ENCODE measurements at regions not wholly inside any gene's neighbourhood (a gene's known extent, or its start where the extent isn't known, plus 50 kb on each side); places are given as distances from the start of the nearest gene placed in this dataset.
"Not testable (repeated sequence)": the region's sequence is repeated elsewhere in the genome, so short reads cannot be mapped to it uniquely, and the experiment has no call there.

- DNase-seq = no peak
Observed at GRCh38 chr13:83201506-83201905, 680.8 kb downstream of the SLITRK1 start.

DNA sequence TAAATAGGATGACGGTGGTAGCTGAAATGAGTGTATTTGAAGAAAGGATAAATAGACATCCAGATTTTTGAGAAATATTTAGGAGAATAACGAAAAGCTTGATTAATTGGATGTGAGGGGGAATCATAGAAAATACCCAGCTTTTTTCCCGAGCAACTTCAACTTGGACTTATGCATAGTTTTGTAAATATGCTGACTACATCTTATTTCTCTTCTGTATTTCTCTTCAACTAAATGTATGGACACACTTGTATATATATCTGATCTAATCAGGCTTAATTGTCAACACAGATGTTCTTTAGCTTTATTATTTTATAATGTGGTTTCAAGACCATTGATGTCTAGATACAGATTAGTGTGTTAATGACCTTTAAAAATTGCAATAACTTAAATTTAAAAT lies 685.0 kb downstream of the SLITRK1 start:
- no peak for DNase-seq

- DNase-seq = no peak
Observed at GRCh38 chr13:83190020-83190419, 692.3 kb downstream of the SLITRK1 start.

GRCh38 chr13:83184819-83185218 lies 697.5 kb downstream of the SLITRK1 start:
- no peak for DNase-seq

GRCh38 chr13:83184150-83184475 lies 698.2 kb downstream of the SLITRK1 start:
- DNase-seq = no peak

- DNase-seq = no peak
Observed at GRCh38 chr13:83183439-83184149, 698.7 kb downstream of the SLITRK1 start.

DNA sequence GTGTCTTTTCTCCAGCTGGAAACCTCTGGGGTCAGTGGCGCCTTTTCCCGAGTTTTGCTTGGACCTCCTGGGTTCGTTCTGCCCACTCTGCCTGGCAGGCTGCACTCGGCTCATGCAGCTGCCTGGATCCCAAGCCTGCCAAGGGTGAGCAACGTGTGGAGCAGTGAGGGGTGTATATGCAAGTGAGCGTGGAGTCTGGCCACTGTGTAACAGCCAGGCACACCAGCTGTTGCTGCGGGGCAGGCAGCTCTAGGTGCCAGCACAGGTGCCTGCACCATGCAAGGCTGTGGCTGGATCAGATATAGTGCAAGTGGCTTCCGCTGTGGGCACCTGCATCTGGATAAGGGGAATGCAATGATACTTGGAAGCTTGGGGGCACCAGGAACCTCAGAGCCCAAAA lies 699.4 kb downstream of the SLITRK1 start:
- DNase-seq = no peak

- DNase-seq = no peak
Observed at GRCh38 chr13:83178008-83178407, 704.3 kb downstream of the SLITRK1 start.

GRCh38 chr13:83168590-83168989 lies 713.7 kb downstream of the SLITRK1 start:
- no peak for DNase-seq

DNA sequence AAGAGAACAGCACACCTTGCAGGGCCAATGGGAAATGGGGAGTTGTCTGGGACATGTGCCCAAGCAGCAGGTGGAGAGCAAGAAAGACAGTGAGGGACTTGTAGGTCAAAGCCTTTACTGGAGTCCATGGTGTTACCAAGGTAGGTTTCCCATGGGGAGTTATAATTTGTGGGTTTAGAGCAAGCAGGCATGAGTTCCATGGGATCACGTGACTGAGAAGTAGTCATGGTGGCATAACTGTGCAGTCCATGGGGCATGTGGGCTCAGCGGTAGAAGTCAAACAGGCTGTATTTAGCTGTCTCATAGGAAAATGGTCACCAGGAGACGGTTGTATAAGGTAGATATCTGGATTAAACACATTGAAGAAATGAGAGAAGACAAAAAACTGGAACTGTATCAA lies 715.1 kb downstream of the SLITRK1 start:
- no peak for DNase-seq

- DNase-seq = no peak
Observed at GRCh38 chr13:83166550-83166949, 715.7 kb downstream of the SLITRK1 start.

- DNase-seq = no peak
Observed at GRCh38 chr13:83162493-83162892, 719.8 kb downstream of the SLITRK1 start.

GRCh38 chr13:83153848-83154247 lies 728.4 kb downstream of the SLITRK1 start:
- peak; percentile 69 for DNase-seq

DNA sequence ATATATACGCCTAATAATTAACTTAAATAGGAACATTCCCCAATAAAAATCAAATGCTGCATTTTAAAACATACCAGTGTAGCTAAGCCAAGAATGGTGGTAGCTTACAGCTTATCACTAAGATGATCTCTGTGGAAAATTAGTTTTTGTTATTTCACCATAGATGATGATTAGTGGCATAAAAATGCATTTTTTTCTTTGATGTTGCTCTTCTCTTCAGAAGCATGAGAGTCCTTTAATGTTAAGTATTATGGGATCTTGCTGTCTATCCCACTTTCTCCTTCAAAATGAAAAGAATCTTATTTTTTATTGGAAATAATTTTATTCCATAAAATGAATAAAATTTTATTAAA lies 731.0 kb downstream of the SLITRK1 start:
- DNase-seq = no peak

DNA sequence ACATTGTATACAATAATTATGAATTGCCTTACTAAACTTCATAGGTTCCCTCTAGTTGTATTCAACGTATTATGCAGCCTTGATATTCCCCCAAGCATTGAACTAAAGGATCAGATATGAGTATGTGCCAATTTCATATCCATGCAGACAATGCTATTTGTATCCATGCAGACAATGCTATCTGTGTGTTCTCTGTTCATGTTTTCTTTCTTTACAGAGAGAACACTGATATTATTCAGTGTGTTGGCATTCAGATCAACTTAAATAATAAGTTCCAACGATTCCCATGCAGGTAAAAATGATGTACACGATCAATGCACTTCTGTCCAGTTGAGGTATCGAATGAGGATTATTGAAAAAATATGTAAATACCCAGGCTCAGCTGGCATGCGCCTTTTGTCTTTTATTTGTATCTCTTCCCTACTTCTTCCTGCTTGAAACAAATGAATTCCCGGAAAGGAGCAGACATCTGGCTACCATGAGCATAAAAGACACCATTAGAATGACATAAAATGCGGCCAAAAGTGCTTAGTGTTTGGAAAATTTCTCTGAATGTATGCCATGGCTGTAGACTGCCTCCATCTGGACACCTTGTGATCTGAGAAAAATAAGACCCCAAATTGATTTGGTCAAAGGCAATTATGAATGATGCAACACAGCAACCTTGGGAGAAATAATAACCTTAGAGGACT lies 731.5 kb downstream of the SLITRK1 start:
- DNase-seq = no peak

DNA sequence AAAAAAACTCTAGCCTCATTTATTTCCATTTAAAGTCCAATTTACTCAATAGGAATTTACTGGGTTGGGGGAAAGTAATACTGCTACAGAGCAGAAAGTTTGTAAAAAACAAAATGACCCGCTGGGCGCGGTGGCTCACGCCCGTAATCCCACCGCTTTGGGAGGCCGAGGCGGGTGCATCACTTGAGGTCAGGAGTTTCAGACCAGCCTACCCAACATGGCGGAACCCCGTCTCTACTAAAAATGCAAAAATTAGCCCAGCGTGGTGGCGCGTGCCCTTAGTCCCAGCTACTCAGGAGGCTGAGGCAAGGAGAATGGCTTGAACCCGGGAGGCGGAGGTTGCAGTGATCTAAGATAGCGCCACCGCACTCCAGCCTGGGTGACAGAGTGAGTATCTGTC lies 745.6 kb downstream of the SLITRK1 start:
- DNase-seq = no peak

GRCh38 chr13:83125791-83126190 lies 756.5 kb downstream of the SLITRK1 start:
- no peak for DNase-seq

DNA sequence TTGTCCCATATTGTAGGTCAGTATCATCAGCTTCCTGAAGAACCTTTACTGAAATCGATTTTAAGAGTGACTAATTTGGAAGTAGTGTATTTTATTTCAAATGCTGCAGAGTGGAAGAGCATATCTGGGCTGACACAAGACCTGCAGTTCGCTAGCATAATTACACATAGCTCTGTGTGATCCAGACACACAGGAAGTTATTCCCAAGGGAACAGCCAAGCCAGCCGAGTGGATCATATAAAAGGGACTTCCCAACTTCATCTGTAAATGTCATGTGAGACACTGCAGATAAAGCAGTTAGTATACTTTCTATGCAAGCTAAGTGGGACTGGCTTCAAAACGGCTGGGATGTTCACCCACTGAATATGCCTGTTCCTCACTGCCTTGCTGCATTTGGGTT lies 760.4 kb downstream of the SLITRK1 start:
- no peak for DNase-seq

- DNase-seq = no peak
Observed at GRCh38 chr13:83117046-83117445, 765.2 kb downstream of the SLITRK1 start.

DNA sequence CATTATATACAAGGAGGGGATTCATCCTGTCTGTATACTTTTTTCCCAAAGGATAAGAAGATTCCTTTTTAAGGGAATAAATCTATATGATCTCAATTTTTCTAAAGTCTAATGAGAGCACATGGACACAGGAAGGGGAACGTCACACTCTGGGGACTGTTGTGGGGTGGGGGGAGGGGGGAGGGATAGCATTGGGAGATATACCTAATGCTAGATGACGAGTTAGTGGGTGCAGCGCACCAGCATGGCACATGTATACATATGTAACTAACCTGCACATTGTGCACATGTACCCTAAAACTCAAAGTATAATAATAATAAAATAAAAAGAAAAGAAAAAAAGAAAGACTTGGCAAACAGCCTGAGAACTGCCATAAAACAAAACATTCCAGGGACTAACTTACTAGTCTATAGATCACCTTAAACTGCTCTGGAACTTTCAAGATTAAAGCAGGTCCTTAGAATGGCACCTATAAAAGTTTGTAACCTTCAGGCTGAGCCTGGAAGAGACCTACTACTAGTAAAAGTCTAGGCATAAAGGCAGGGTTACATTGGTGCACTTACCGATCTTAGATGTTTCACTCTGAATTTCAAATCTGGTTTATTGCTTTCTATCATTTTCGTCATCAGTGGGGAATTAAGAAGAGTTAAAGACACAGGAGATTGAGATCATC lies 780.6 kb downstream of the SLITRK1 start:
- not testable (repeated sequence) for DNase-seq

DNA sequence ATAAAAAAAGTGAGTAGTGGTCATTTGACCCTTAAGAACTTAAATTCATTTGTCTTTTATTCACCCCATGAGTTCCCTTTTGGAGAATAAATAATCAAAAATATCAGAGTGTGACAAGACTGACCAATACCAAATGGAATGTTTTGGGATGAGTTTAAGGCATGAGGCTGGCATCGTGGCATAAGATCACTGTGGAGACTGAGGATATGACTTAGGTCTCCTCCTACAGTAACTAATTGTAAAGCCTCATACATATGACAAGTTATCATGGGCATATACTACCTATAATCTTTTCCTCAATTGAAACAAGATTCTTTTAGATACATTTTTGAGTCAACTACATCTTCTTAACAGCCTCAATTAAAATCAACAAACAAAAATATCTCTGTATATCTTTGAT lies 782.0 kb downstream of the SLITRK1 start:
- no peak for DNase-seq

DNA sequence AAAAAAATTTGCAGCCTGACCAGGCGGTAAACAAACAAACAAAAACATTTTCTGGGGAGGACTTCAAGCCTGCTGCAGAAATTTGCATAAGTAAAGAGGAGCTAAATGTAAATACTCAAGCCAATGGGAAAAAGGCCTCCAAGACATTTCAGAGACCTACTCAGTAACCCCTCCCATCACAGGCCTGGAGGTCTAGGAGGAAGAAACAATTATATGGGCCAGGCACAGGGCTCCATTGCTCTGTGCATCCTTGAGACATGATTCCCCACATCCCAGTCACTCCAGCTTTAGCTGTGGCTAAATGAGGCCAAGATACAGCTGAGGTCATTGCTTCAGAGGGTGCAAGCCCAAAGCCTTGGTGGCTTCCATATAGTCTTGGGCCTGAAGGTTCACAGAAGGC lies 793.4 kb downstream of the SLITRK1 start:
- no peak for DNase-seq

DNA sequence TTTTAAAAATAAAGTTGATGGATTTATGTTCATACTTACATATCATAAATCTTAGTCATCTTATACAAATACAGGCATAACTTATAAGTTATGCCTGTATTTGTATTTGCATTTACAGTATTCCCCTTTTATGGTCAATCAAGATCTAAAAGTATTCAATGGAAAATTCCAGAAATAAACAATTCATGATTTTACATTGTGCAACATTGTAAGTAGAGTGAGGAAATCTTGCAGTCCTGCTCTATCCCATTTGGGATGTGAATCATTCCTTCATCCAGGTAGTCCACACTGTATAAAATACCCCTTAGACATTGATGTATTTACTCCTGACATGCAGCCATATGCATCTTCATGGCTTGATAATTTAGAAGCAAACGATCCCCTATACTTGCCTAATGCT lies 795.3 kb downstream of the SLITRK1 start:
- no peak for DNase-seq

DNA sequence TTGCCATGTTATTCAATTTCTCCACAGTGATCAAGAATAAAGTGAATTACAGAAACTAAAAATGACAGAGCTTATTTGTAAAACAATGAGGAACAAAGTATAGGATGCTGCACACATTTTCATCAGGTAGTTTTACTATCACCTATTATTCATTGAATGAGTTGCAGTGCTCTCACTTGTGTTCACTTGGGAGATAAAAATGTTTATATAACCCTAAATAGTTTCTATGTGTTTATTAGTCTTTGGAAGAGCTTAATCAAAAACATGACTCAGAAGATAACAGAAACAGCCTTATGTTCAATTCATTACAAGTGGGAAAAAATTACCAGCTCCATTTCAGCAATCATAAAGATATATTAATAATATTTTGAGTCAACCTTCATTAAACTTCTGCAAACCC lies 796.2 kb downstream of the SLITRK1 start:
- no peak for DNase-seq
